ENCODE measurements at regions not wholly inside any gene's neighbourhood (a gene's known extent, or its start where the extent isn't known, plus 50 kb on each side); places are given as distances from the start of the nearest gene placed in this dataset. TPM values are rescaled to one million over a fixed set of nuclear protein-coding genes. Genes with fewer than 3 reads are reported as not detected.
"Not testable (repeated sequence)": the region's sequence is repeated elsewhere in the genome, so short reads cannot be mapped to it uniquely, and the experiment has no call there.

GRCh38 chr4:184962125-184962638 is 56.1 kb upstream of the HELT start:
- FAIRE-seq = no peak
- DNase-seq (ENCODE audit: low spot score in 2 of 2) = no peak

- not testable (repeated sequence) for FAIRE-seq; DNase-seq (ENCODE audit: low spot score in 2 of 2)
These were observed 52.9 kb upstream of the HELT start for GRCh38 chr4:184965230-184966050.

GRCh38 chr4:184966051-184966691 is 52.1 kb upstream of the HELT start:
- not testable (repeated sequence) for FAIRE-seq; DNase-seq (ENCODE audit: low spot score in 2 of 2)

- not testable (repeated sequence) for FAIRE-seq
These were observed 50.6 kb upstream of the HELT start for GRCh38 chr4:184967699-184968098.

GRCh38 chr4:184968366-184968765 is 49.9 kb upstream of the HELT start:
- no peak for FAIRE-seq
- DNase-seq (ENCODE audit: low spot score in 2 of 2) = no peak

More at GRCh38 chr4:184967699-184968098, 50.6 kb upstream of the HELT start:
- DNase-seq (ENCODE audit: low spot score in 2 of 2) = not testable (repeated sequence)

Small RNAs in the stretch of these regions (small RNA-seq; reads per million reads assigned to genes)
- not detected for gene MIR4455

Data from frontal cortex (tissue), 4 donors.